Activated CD8-positive, alpha-beta memory T cell treated with anti-CD3 and anti-CD28 coated beads, Interleukin-2, amount 50 U/mL, for 48 hours (primary cell): ENCODE measurements at regions not wholly inside any gene's neighbourhood (a gene's known extent, or its start where the extent isn't known, plus 50 kb on each side); places are given as distances from the start of the nearest gene placed in this dataset.

Experiments
- DNase-seq: peaks from one replicate; pipeline ENCODE4 v3.0.0-alpha.2; 2020

- DNase-seq = no peak
Measured at GRCh38 chr1:234745844-234746797, 136.1 kb upstream of the IRF2BP2 start.

GRCh38 chr1:234745276-234745675 is 135.3 kb upstream of the IRF2BP2 start:
- DNase-seq = no peak

- DNase-seq = no peak
Measured at GRCh38 chr1:234743791-234744611, 134.0 kb upstream of the IRF2BP2 start.

- no peak for DNase-seq
Measured at GRCh38 chr1:234742622-234743021, 132.6 kb upstream of the IRF2BP2 start.

DNA sequence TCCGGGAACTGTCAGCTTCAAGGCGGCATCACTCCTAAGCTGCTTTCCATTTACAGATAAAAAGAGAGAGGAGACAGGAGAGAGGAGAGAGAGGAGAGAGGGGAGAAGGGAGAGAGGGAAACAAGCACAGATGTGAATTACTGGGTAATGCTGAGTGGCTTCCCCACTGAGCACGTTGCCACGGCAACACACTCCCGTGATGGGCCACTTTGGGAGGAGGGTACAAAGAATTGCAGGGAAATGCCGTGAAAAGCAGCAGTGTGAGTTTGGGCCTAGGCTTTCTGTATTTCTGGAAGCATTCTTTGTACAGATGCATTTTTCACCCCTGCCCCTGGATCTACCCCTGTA is 128.0 kb upstream of the IRF2BP2 start:
- no peak for DNase-seq

GRCh38 chr1:234735916-234736315 is 125.9 kb upstream of the IRF2BP2 start:
- DNase-seq = no peak

DNA sequence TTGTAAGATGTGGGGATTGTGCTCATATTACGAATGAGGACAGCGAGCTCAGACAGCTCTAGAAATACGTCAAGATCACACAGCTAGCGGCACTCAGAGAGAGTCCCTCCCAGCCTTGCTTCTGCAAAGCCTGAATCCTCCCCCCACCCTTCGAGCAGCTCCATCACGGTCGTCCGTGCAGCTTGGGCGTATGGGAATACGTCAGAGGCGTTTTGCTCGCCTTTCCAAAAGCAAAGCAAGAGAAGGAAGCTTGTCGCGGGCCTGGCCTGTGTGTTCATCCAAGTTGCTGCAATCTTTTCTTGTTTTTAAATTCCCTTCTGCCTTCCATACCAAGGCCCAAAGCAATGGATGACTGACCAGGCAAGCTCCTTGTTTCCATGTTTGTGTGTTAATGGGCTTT is 125.5 kb upstream of the IRF2BP2 start:
- DNase-seq = no peak

DNA sequence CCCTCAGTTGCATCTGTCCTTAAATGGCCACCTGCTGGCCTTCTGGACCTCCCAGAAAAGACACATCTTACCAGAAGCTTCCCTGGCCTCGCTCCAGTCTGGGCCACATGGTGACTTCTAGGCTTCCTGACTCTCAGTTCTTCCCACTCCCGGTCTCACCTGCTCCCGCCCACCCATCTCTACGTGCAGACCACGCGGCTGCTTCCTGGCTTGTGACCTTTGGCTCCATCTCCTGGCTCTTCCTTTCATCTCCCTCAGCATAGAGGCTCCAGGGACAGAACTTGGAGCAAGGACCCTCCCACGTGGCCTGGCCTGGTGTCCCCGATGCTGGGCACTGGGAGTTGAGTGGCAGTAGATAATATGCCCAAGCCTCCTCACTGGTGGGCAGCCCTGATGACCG is 124.9 kb upstream of the IRF2BP2 start:
- no peak for DNase-seq

DNA sequence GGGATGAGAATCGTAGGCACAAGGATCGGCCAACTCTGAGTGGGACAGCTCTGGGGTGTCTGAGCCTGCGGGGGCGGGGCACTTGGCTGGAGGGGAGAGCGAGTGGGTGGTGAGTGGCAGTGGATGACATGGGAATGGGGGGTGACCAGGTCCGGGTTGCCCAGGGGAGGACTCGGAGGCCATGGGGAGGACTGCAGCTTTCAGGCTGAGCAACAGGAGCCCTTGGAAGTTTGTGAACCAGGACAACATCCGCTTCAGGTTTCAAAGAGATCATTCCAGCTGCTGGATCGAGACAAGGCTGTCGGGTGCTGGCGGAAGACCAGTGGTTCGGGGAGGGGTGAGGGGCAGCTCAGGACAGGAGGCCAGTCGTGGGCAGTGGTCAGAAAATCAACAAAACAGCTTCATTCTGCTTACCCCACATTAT is 124.4 kb upstream of the IRF2BP2 start:
- DNase-seq = no peak

GRCh38 chr1:234733427-234733826 is 123.4 kb upstream of the IRF2BP2 start:
- no peak for DNase-seq

DNA sequence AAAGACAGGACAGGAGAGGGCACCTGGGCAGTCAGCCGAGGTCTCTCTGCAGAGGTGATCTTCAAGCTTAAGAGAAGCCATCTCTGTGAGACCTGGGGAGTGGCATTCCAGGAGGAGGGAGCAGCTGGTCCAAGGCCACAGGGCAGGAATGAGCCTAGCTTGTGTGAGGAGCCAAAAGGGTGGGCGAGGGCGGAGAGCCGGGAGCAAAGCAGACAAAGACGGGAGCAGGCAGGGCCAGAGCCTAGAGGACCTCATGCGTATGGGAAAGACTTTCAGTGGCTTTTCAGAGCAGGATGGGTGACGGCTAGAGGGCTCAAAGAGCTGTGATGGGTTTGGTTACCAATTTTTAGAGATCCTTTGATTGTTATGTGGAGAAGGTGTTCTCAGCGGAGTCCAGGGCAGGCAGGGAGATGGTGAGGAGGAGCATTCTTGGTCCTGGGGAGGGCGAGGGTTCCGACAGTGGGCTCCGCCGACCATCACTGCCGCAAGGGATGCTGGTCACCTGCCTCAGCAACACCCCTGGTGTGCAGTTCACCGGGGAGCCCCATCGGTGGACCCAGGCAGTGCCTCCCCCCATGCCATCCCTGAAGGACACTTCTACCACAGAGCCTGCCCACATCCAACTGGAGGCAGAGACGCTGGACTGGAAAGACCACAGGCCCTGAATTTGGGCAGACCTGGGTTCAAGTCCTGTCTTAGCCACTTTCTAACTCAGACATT is 122.9 kb upstream of the IRF2BP2 start:
- DNase-seq = no peak

GRCh38 chr1:234732260-234732659 is 122.3 kb upstream of the IRF2BP2 start:
- DNase-seq = no peak

DNA sequence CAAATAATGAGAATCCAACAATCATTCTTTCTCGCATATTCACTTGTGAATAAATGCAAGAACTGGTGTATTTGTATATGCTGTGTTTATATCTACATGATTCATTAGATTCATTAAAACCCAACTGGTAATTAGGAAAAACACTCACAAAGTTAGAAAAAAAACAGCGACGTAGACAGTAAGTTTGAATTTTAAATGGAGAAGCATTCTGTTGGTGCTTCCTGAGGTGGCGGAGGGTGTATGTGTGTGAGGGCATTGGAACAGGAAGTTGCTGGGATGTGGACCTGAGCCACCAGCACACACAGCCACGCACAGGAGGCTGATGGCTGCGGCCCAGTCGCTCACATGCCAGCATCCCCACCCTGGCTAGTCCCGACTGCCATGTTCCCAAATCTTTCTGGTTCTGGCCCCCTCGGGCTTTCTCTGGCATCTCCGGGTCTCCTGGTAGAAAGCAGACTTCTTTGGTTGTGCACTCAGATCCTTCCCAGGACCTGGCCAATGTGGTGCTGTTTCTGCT is 121.6 kb upstream of the IRF2BP2 start:
- DNase-seq = no peak

DNA sequence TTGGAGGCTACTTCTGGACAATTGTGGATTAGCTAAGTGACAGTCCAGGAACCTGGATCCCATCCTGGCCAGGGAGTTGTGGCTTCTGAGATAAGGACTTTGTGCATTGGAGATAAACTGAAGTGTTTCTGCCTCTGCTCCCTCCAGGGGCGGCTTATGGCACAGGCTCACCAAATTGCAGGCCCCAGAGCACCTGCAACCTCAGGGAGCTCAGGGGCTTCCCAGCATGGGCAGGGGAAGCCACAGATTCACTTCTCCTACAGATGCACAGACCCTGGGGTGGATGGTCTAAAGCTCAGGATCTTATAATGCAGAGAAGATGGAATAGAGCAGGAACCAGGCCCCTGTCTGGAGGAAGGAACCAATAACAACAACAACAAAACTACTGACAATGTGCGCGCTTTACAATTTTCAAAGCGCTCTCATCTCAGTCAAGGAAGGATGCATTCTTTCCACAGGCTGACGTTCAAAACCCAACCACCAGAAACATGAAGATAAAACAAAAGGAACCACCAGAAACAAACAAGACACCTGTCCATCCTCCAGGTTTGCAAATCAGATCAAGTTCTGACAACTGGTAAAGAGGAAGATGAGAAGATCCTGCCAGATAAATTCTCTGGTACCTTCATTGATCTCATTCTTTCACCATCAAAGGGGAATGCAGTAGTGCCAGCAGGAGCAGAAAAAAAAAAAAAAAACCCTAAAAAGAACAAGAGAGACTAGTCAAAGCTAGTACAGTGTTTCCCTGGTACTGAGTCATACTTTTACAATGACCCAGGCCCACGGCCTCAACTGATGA is 121.0 kb upstream of the IRF2BP2 start:
- DNase-seq = peak; percentile 72

- DNase-seq = no peak
Measured at GRCh38 chr1:234730475-234730769, 120.4 kb upstream of the IRF2BP2 start.

GRCh38 chr1:234729561-234730474 is 119.8 kb upstream of the IRF2BP2 start:
- DNase-seq = no peak

DNA sequence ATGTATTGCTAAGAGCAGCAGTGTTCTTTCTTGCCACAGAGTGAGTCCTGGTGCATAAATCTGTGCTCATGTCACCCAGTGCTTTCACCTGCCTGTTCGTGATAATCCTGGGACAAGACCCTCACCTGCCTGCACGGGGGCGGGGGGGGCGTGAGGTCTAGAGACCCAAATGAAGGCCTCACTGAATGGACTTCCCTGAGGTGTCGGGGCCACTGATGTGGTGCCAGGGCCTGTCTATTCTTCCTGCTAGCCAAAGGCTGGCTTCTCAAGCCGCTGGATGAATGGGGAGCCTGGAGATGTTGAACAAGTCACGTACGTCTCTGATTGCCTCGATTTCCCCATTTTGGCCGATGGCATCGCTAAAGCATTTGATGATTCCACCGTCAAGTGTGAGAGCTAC is 118.8 kb upstream of the IRF2BP2 start:
- no peak for DNase-seq

GRCh38 chr1:234727018-234727940 is 117.3 kb upstream of the IRF2BP2 start:
- DNase-seq = no peak

GRCh38 chr1:234726359-234726943 is 116.5 kb upstream of the IRF2BP2 start:
- no peak for DNase-seq
